Activated naive CD4-positive, alpha-beta T cell treated with anti-CD3 and anti-CD28 coated beads, Interleukin-2, amount 50 U/mL, for 24 hours (primary cell): ENCODE measurements at regions not wholly inside any gene's neighbourhood (a gene's known extent, or its start where the extent isn't known, plus 50 kb on each side); places are given as distances from the start of the nearest gene placed in this dataset.
"Not testable (repeated sequence)": the region's sequence is repeated elsewhere in the genome, so short reads cannot be mapped to it uniquely, and the experiment has no call there.

Source experiments
- H3K27ac Mint-ChIP-seq: one replicate; pipeline ENCODE4 v1.8.0; 2021; ENCODE audit warnings: mild to moderate bottlenecking, mixed read lengths
- H3K27me3 Mint-ChIP-seq: one replicate; pipeline ENCODE4 v1.8.0; 2021; ENCODE audit warnings: mixed read lengths
- H3K36me3 Mint-ChIP-seq: one replicate; pipeline ENCODE4 v1.8.0; 2021; ENCODE audit warnings: mixed read lengths
- H3K4me1 Mint-ChIP-seq: one replicate; pipeline ENCODE4 v1.8.0; 2021; ENCODE audit warnings: mixed read lengths
- H3K4me3 Mint-ChIP-seq: one replicate; pipeline ENCODE4 v1.8.0; 2021; ENCODE audit warnings: mild to moderate bottlenecking, mixed read lengths
- H3K9me3 Mint-ChIP-seq: one replicate; pipeline ENCODE4 v1.8.0; 2021; ENCODE audit warnings: mixed read lengths

DNA sequence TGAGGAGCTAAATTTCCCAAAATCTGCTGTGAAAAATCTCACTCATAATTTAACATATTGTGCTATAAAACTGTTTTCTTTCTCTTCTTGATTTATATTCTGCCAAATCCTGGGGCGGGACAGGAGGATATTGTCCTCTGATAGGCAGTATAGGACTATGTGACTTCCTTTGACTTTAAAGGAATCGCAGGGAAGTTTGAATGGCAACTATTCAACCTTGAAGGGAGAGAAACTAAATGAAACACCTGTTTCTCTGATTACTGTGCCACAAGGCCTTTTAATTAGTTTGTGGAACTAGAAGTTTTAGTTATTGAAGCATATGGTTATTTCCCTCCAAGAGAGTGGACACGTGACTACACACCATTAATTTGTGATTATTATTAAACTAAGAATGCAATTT, 607.4 kb downstream of the GATA3 start:
- Mint-ChIP-seq H3K4me1 (no peaks in the 10 kb centered on the region), H3K4me3 (no peak overlapping the region), H3K36me3 (no peaks in the 10 kb centered on the region), H3K27me3 (peaks cover 1% of the 10 kb centered on the region), H3K27ac (no peak overlapping the region), H3K9me3 (no peaks in the 10 kb centered on the region)

DNA sequence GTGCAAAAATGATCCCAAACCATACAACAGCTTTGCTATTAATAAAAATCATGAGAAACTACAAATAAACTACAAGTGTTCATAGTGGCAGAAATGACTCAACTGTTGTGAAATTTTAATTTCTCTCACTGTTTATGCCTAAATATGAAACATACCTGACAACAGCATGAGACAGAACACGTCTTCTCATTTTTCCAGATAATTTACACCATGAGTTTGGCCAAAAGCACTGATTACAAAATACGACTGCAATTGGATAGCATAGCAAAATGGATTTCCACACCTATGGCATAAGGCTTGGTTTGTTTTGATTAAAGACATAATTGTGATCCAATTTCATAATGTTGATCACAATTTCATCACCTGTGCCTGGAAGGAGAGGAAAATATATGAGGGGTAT, 608.6 kb downstream of the GATA3 start:
- no peak overlapping the region for H3K27ac Mint-ChIP-seq
- no peak overlapping the region for H3K4me3 Mint-ChIP-seq
- peaks cover 1% of the 10 kb centered on the region for H3K27me3 Mint-ChIP-seq
- no peaks in the 10 kb centered on the region for H3K4me1 Mint-ChIP-seq
- no peaks in the 10 kb centered on the region for H3K36me3 Mint-ChIP-seq
- no peaks in the 10 kb centered on the region for H3K9me3 Mint-ChIP-seq

DNA sequence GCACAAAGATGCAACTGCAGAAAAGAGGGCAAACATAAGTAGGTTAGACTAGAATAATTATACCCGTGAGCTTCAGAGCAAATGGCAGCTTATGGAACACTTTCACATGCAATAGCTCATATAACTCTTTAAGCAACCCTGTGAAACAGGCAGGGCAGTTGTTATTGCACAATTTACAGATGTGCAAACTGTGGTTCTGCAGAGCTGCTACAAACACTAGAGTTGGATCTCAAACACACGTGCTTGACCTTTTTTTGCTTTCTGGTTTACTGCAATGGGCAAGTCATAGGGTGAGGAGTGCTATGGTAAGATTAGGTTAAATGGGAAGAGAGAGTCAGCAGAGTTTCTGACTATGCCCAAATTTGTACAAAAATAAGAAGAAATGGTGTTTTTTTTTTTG, 610.8 kb downstream of the GATA3 start:
- Mint-ChIP-seq H3K27me3 (peaks cover 1% of the 10 kb centered on the region), H3K36me3 (no peaks in the 10 kb centered on the region), H3K4me1 (no peaks in the 10 kb centered on the region), H3K27ac (no peak overlapping the region), H3K9me3 (no peaks in the 10 kb centered on the region), H3K4me3 (no peak overlapping the region)

DNA sequence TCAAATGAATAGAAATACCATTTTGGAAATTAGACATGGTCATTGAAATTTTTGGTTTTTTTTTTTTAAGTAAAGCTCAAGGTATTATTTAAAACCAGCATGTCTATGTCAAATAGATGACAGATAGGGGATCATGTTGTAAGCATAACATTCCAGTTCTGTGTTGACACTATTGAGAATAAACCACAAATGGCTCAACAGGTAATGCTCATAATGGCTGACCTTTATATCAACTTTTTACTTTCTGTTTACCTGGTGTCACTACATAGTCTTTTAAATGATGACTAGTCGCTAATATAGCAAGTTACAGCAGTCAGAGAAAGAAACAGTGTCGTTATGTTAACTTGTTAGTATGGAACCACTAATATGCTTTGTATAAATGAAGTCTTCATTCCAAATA, 616.0 kb downstream of the GATA3 start:
- no peak overlapping the region for H3K27ac Mint-ChIP-seq
- H3K4me3 Mint-ChIP-seq: no peak overlapping the region
- peaks cover 1% of the 10 kb centered on the region for H3K36me3 Mint-ChIP-seq
- peaks cover 1% of the 10 kb centered on the region for H3K27me3 Mint-ChIP-seq
- no peaks in the 10 kb centered on the region for H3K4me1 Mint-ChIP-seq
- H3K9me3 Mint-ChIP-seq: no peaks in the 10 kb centered on the region

DNA sequence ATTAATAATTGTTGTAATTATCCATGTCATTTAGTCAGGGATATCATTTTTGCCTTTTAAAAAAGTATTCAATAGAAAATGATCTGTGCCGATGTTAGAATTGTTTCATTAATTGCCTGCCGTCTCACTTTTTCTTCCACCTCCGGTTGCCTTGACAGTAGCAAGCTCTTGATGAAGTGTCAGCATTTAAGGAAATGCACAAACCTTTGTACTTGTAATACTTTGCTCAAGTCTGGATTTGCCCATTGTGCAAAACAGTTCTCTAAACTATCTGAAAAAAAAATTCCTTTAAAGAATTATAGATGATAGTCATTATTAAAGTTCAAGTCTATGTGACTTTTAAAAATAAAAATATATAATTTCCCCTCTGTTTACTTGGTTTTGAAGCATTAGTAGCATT, 619.7 kb downstream of the GATA3 start:
- peaks cover under 1% of the 10 kb centered on the region for H3K27me3 Mint-ChIP-seq
- no peak overlapping the region for H3K27ac Mint-ChIP-seq
- H3K4me3 Mint-ChIP-seq: no peak overlapping the region
- no peaks in the 10 kb centered on the region for H3K9me3 Mint-ChIP-seq
- peaks cover 1% of the 10 kb centered on the region for H3K36me3 Mint-ChIP-seq
- no peaks in the 10 kb centered on the region for H3K4me1 Mint-ChIP-seq

DNA sequence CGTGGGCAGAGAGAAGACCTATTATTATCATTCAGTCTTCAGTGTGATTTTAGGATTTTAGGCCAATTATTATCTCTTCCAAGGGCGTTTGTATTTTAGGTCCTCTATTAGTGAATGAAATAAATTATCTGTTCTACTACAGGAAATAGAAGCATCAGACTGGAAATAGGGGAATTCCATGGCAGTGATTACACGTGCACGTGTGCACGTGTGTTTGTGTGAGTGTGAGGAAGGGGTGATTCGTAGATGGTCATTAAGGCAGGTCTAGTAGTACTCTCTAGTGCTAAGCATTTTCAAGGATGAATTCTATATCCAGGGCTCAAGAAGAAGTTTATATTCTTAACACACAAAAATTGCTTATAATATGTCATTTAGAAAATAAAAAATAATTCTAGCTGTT, 623.2 kb downstream of the GATA3 start:
- Mint-ChIP-seq H3K36me3 (no peaks in the 10 kb centered on the region), H3K27ac (no peak overlapping the region), H3K4me1 (no peaks in the 10 kb centered on the region), H3K27me3 (peaks cover 4% of the 10 kb centered on the region), H3K9me3 (no peaks in the 10 kb centered on the region), H3K4me3 (no peak overlapping the region)

- H3K27ac Mint-ChIP-seq, H3K27me3 Mint-ChIP-seq, H3K36me3 Mint-ChIP-seq, H3K4me3 Mint-ChIP-seq, H3K4me1 Mint-ChIP-seq, H3K9me3 Mint-ChIP-seq: not testable (repeated sequence)
Observed at GRCh38 chr10:8684916-8685315, 630.4 kb downstream of the GATA3 start.

GRCh38 chr10:8688881-8689280, 634.4 kb downstream of the GATA3 start:
- peaks cover 5% of the 10 kb centered on the region for H3K9me3 Mint-ChIP-seq
- H3K4me1 Mint-ChIP-seq: no peaks in the 10 kb centered on the region

GRCh38 chr10:8691498-8692017, 637.1 kb downstream of the GATA3 start:
- Mint-ChIP-seq H3K27me3 (peaks cover 2% of the 10 kb centered on the region), H3K36me3 (no peaks in the 10 kb centered on the region), H3K9me3 (peaks cover 5% of the 10 kb centered on the region), H3K27ac (no peak overlapping the region), H3K4me3 (no peak overlapping the region), H3K4me1 (no peaks in the 10 kb centered on the region)

More at GRCh38 chr10:8688881-8689280, 634.4 kb downstream of the GATA3 start:
- no peak overlapping the region for H3K27ac Mint-ChIP-seq
- H3K4me3 Mint-ChIP-seq: no peak overlapping the region
- no peaks in the 10 kb centered on the region for H3K36me3 Mint-ChIP-seq
- H3K27me3 Mint-ChIP-seq: peaks cover 2% of the 10 kb centered on the region

GRCh38 chr10:8693635-8694034, 639.1 kb downstream of the GATA3 start:
- not testable (repeated sequence) for H3K4me1 Mint-ChIP-seq, H3K27me3 Mint-ChIP-seq, H3K27ac Mint-ChIP-seq, H3K4me3 Mint-ChIP-seq, H3K9me3 Mint-ChIP-seq, H3K36me3 Mint-ChIP-seq

GRCh38 chr10:8696746-8697145, 642.3 kb downstream of the GATA3 start:
- peaks cover 5% of the 10 kb centered on the region for H3K9me3 Mint-ChIP-seq
- H3K4me1 Mint-ChIP-seq: no peaks in the 10 kb centered on the region
- no peaks in the 10 kb centered on the region for H3K36me3 Mint-ChIP-seq
- H3K4me3 Mint-ChIP-seq: no peak overlapping the region
- H3K27me3 Mint-ChIP-seq: no peaks in the 10 kb centered on the region
- no peak overlapping the region for H3K27ac Mint-ChIP-seq

DNA sequence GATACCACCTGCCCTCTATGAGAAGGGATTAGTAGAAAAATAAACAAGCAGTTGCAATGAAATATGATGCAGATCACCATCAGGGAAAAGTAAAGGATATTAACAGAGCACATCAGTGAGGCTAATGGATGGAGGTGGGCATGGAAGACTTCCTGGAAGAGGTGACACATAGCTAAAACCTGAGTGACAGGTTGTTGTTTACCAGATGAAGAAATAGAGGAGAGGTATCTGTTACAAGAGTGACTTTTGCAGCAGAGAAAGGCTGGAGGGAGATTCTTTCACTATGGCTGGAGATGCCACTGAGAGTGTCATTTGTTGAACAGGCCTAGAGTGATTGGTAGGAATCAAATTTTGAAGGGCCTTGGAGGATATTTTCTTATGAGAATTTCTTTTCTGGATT, 646.2 kb downstream of the GATA3 start:
- no peaks in the 10 kb centered on the region for H3K4me1 Mint-ChIP-seq

DNA sequence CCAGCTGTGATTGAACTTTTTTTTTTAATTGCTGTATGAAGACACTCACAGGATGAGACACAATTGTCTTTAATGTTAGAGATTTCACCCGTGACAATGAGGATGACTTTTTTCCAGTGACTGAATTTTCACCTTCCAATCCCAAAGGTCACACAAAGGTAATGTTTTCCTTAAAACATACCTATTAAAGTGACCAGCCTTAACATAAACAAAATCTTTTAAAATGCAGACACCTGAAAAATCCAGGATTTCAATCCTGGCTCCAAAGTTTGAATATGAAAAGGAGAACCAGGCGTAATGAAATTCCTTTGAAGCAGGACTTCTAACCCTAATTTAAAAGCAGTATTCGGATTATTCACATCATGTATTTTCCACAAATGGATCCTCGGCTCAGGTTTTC, 647.7 kb downstream of the GATA3 start:
- Mint-ChIP-seq H3K4me1 (no peaks in the 10 kb centered on the region), H3K9me3 (no peaks in the 10 kb centered on the region), H3K27me3 (no peaks in the 10 kb centered on the region), H3K36me3 (no peaks in the 10 kb centered on the region), H3K4me3 (no peak overlapping the region), H3K27ac (no peak overlapping the region)

More for the DNA sequence above, 646.2 kb downstream of the GATA3 start:
- no peak overlapping the region for H3K27ac Mint-ChIP-seq
- H3K9me3 Mint-ChIP-seq: no peaks in the 10 kb centered on the region
- H3K36me3 Mint-ChIP-seq: no peaks in the 10 kb centered on the region
- H3K27me3 Mint-ChIP-seq: no peaks in the 10 kb centered on the region
- H3K4me3 Mint-ChIP-seq: no peak overlapping the region

- Mint-ChIP-seq H3K4me3 (no peak overlapping the region), H3K9me3 (no peaks in the 10 kb centered on the region), H3K27me3 (no peaks in the 10 kb centered on the region), H3K36me3 (no peaks in the 10 kb centered on the region), H3K27ac (no peak overlapping the region), H3K4me1 (no peaks in the 10 kb centered on the region)
Observed at GRCh38 chr10:8705415-8705814, 650.9 kb downstream of the GATA3 start.

DNA sequence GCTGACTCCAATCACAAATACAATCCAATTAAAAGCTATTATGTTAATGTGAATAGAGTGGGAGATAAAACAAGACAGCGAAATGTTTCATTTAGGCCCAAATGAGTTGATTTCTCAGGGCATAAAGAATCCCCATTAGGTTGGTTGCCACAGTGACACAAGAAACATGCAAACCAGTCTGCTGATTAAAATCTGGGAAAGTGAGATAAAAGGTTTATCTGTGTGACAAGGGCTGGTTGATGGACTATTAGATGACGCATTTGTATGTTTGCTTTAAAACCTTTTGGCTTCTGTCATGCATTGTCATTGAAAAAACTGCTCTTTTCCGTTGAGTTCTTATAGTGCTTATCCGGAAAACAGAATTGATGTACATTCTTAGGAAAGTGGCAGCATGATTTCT, 658.2 kb downstream of the GATA3 start:
- H3K36me3 Mint-ChIP-seq: no peaks in the 10 kb centered on the region
- no peaks in the 10 kb centered on the region for H3K9me3 Mint-ChIP-seq
- no peak overlapping the region for H3K27ac Mint-ChIP-seq
- no peaks in the 10 kb centered on the region for H3K27me3 Mint-ChIP-seq
- no peaks in the 10 kb centered on the region for H3K4me1 Mint-ChIP-seq
- no peak overlapping the region for H3K4me3 Mint-ChIP-seq

DNA sequence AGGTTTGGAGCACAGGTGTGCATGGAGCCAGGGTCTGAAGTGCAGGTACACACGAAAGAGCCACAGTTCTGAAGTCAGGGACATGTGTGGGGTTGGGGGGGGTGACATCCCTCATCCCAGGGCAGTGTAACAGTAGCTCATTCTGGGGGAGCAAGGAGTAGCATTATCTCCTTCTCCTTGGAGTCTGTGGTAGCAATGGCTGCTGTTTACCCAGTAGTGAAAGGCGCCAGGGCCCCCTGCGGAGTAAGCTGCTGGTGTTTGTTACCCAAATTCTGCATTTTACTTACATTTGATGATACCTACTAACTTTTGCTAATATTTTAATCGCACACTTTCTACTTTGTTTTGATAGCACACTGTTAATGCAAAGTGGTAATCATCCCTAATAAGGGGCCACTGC, 665.5 kb downstream of the GATA3 start:
- peaks cover 19% of the 10 kb centered on the region for H3K9me3 Mint-ChIP-seq
- H3K4me3 Mint-ChIP-seq: no peak overlapping the region
- peaks cover 8% of the 10 kb centered on the region for H3K36me3 Mint-ChIP-seq
- H3K27me3 Mint-ChIP-seq: peaks cover 2% of the 10 kb centered on the region
- no peak overlapping the region for H3K27ac Mint-ChIP-seq
- H3K4me1 Mint-ChIP-seq: no peaks in the 10 kb centered on the region

DNA sequence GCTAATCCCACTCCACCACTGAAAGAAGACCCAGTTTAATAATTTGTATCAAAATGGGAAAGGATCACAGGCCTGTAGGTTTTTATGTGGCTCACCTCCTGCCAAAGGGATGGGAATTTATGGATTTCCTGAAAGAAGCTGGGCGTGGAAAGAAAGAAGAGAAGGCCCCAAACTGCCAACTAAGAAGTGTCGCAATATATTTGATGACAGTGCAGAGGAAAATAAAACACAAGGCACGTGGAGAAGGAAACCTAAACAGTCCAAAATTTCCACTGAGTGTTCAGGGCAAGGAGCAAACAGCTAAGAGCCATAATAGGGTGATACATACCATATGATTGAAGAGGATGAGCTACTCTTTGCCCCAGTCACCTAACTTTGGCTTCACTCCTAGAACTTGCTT, 667.2 kb downstream of the GATA3 start:
- Mint-ChIP-seq H3K9me3 (peaks cover 19% of the 10 kb centered on the region), H3K27me3 (peaks cover 2% of the 10 kb centered on the region), H3K27ac (no peak overlapping the region), H3K36me3 (peaks cover 8% of the 10 kb centered on the region), H3K4me1 (no peaks in the 10 kb centered on the region), H3K4me3 (no peak overlapping the region)
